ENCODE measurements at regions not wholly inside any gene's neighbourhood (a gene's known extent, or its start where the extent isn't known, plus 50 kb on each side); places are given as distances from the start of the nearest gene placed in this dataset.

GRCh38 chr16:52855463-52855862 lies 197.2 kb downstream of the CHD9NB start:
- no peak overlapping the region for H3K27ac ChIP-seq (ENCODE audit: extremely low read depth, low read depth, low read length)
- no peaks in the 10 kb centered on the region for H3K36me3 ChIP-seq (ENCODE audit: control insufficient read depth in 2 of 2, insufficient read depth in 1 of 2, low read length in 2 of 2)
- no peak overlapping the region for H3K4me3 ChIP-seq (ENCODE audit: low read depth, low read length)
- no peaks in the 10 kb centered on the region for H3K4me1 ChIP-seq (ENCODE audit: control insufficient read depth, insufficient read depth, low read length)
- H3K9me3 ChIP-seq (ENCODE audit: control insufficient read depth, insufficient read depth, low read depth, low read length) = no peaks in the 10 kb centered on the region
- CTCF ChIA-PET = interaction anchor here (1.0 kb wide), 1 partner anchor 57 kb away, joined by 5 read pairs; no protein-coding TSS in a partner anchor
- POLR2A ChIA-PET = no interaction called here
- no peak for TF ChIP-seq ZNF776 (tag by site-specific recombination; IDR thresholded peaks at IDR 0.05; ENCODE audit: borderline replicate concordance)
- no peak for TF ChIP-seq SALL2 (tag by site-specific recombination; IDR thresholded peaks at IDR 0.05; ENCODE audit: borderline replicate concordance)
- TF ChIP-seq AEBP2 (tag by site-specific recombination; IDR thresholded peaks at IDR 0.05; ENCODE audit: borderline replicate concordance) = no peak
- no peak for TF ChIP-seq ZNF510 (tag by site-specific recombination; IDR thresholded peaks at IDR 0.05; ENCODE audit: insufficient replicate concordance)
- no peak for TF ChIP-seq ZNF571 (tag by site-specific recombination; IDR thresholded peaks at IDR 0.05)

- Histone ChIP-seq H3K4me3 (ENCODE audit: low read depth, low read length) (no peak overlapping the region), H3K27ac (ENCODE audit: extremely low read depth, low read depth, low read length) (no peak overlapping the region), H3K9me3 (ENCODE audit: control insufficient read depth, insufficient read depth, low read depth, low read length) (no peaks in the 10 kb centered on the region), H3K36me3 (ENCODE audit: control insufficient read depth in 2 of 2, insufficient read depth in 1 of 2, low read length in 2 of 2) (no peaks in the 10 kb centered on the region), H3K4me1 (ENCODE audit: control insufficient read depth, insufficient read depth, low read length) (no peaks in the 10 kb centered on the region)
- POLR2A ChIA-PET = no interaction called here
- CTCF ChIA-PET = interaction anchor here (0.7 kb wide), 1 partner anchor 60 kb away, joined by 3 read pairs; no protein-coding TSS in a partner anchor
- TF ChIP-seq ZSCAN30 (tag by site-specific recombination; IDR thresholded peaks at IDR 0.05) (no peak), ZNF24 (tag by site-specific recombination; IDR thresholded peaks at IDR 0.05) (no peak), ZNF157 (tag by site-specific recombination; IDR thresholded peaks at IDR 0.05) (no peak), ZNF830 (tag by site-specific recombination; IDR thresholded peaks at IDR 0.05; ENCODE audit: low read depth) (no peak), ZFP3 (tag by site-specific recombination; IDR thresholded peaks at IDR 0.05; ENCODE audit: low read depth) (no peak), ZBTB20 (tag by site-specific recombination; IDR thresholded peaks at IDR 0.05) (no peak), ZNF792 (tag by site-specific recombination; IDR thresholded peaks at IDR 0.05) (no peak), ZNF560 (tag by site-specific recombination; IDR thresholded peaks at IDR 0.05; ENCODE audit: borderline replicate concordance) (no peak), SP2 (tag by site-specific recombination; IDR thresholded peaks at IDR 0.05) (no peak), KLF9 (tag by site-specific recombination; IDR thresholded peaks at IDR 0.05; ENCODE audit: low read depth) (no peak), ZNF184 (tag by site-specific recombination; IDR thresholded peaks at IDR 0.05) (no peak), SP7 (tag by site-specific recombination; IDR thresholded peaks at IDR 0.05) (no peak), ZNF843 (tag by site-specific recombination; IDR thresholded peaks at IDR 0.05) (no peak), WT1 (tag by site-specific recombination; IDR thresholded peaks at IDR 0.05) (no peak)
- TF ChIP-seq, protein P1, sequence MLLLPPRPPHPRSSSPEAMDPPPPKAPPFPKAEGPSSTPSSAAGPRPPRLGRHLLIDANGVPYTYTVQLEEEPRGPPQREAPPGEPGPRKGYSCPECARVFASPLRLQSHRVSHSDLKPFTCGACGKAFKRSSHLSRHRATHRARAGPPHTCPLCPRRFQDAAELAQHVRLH (tag by site-specific recombination; IDR thresholded peaks at IDR 0.05) = no peak
Observed at GRCh38 chr16:52852978-52853377, 199.7 kb downstream of the CHD9NB start.

- Histone ChIP-seq H3K36me3 (ENCODE audit: control insufficient read depth in 2 of 2, insufficient read depth in 1 of 2, low read length in 2 of 2) (no peaks in the 10 kb centered on the region), H3K4me1 (ENCODE audit: control insufficient read depth, insufficient read depth, low read length) (no peaks in the 10 kb centered on the region), H3K9me3 (ENCODE audit: control insufficient read depth, insufficient read depth, low read depth, low read length) (no peaks in the 10 kb centered on the region), H3K27ac (ENCODE audit: extremely low read depth, low read depth, low read length) (no peak overlapping the region), H3K4me3 (ENCODE audit: low read depth, low read length) (no peak overlapping the region)
- POLR2A ChIA-PET = no interaction called here
- CTCF ChIA-PET = interaction anchor here (0.6 kb wide), 1 partner anchor 38 kb away, joined by 3 read pairs; no protein-coding TSS in a partner anchor
- TF ChIP-seq ZNF416 (tag by site-specific recombination; IDR thresholded peaks at IDR 0.05) (no peak), SETDB1 (IDR thresholded peaks at IDR 0.05; ENCODE audit: insufficient read length, low read length) (peak; percentile 57)
Observed at GRCh38 chr16:52851211-52851740, 201.4 kb downstream of the CHD9NB start.

Data from HEK293 (cell line).